Smooth muscle cell (in vitro differentiated cells): ENCODE measurements at regions not wholly inside any gene's neighbourhood (a gene's known extent, or its start where the extent isn't known, plus 50 kb on each side); places are given as distances from the start of the nearest gene placed in this dataset.
"Not testable (repeated sequence)": the region's sequence is repeated elsewhere in the genome, so short reads cannot be mapped to it uniquely, and the experiment has no call there.

Experiments
- DNase-seq: peaks from one replicate; lab custom pipeline; 2025; ENCODE audit not compliant: unreplicated experiment; lab: John Stamatoyannopoulos, UW
- H2AFZ ChIP-seq: fragments of 200-600 bp; sonication (generic); 2 replicates; pipeline ENCODE4 v1.6.0; 2016; ENCODE audit warnings: antibody characterized with exemption, low read depth, mild to moderate bottlenecking
- H3F3A ChIP-seq: fragments of 200-600 bp; sonication (generic); 2 replicates; pipeline ENCODE4 v1.6.0; 2017; ENCODE audit warnings: antibody characterized with exemption, low read depth
- H3K27ac ChIP-seq: fragments of 200-600 bp; sonication (generic); 2 replicates; pipeline ENCODE4 v1.5.1; 2016; ENCODE audit warnings: low read depth, mild to moderate bottlenecking
- H3K27me3 ChIP-seq: fragments of 200-600 bp; sonication (generic); 2 replicates; pipeline ENCODE4 v1.6.1; 2016; ENCODE audit warnings: low read depth, mild to moderate bottlenecking
- H3K36me3 ChIP-seq: fragments of 200-600 bp; sonication (generic); 2 replicates; pipeline ENCODE4 v1.5.1; 2016; ENCODE audit warnings: low read depth
- H3K4me1 ChIP-seq: fragments of 200-600 bp; sonication (generic); 2 replicates; pipeline ENCODE4 v1.5.1; 2016; ENCODE audit warnings: low read depth
- H3K4me2 ChIP-seq: fragments of 200-600 bp; sonication (generic); 2 replicates; pipeline ENCODE4 v1.6.0; 2016; ENCODE audit warnings: mild to moderate bottlenecking
- H3K4me3 ChIP-seq: fragments of 200-600 bp; sonication (generic); 2 replicates; pipeline ENCODE4 v1.5.1; 2016; ENCODE audit warnings: mild to moderate bottlenecking
- H3K79me2 ChIP-seq: fragments of 200-600 bp; sonication (generic); 2 replicates; pipeline ENCODE4 v1.6.0; 2016; ENCODE audit warnings: low read depth, mild to moderate bottlenecking
- H3K9ac ChIP-seq: fragments of 200-600 bp; sonication (generic); 2 replicates; pipeline ENCODE4 v1.6.0; 2016; ENCODE audit warnings: low read depth
- H3K9me3 ChIP-seq: fragments of 200-600 bp; sonication (generic); replicated peaks from 2 replicates; pipeline ENCODE4 v1.5.1; 2016; ENCODE audit warnings: low read depth
- H4K20me1 ChIP-seq: fragments of 200-600 bp; sonication (generic); 2 replicates; pipeline ENCODE4 v1.6.0; 2016; ENCODE audit warnings: low read depth
- WGBS: methylation state at CpG from one replicate; pipeline ENCODE4 v1.1.7; 2016; ENCODE audit warnings: low lambda C conversion rate; 5-methylcytosine and 5-hydroxymethylcytosine counted together
- TF ChIP-seq, protein P1 (sequence below): fragments of 200-600 bp; sonication (generic); IDR thresholded peaks from 2 replicates; pipeline ENCODE4 v1.5.1; 2017; ENCODE audit warnings: borderline replicate concordance, mild to moderate bottlenecking, antibody characterized with exemption; ENCODE audit not compliant: insufficient read depth, poor library complexity, severe bottlenecking

DNA sequence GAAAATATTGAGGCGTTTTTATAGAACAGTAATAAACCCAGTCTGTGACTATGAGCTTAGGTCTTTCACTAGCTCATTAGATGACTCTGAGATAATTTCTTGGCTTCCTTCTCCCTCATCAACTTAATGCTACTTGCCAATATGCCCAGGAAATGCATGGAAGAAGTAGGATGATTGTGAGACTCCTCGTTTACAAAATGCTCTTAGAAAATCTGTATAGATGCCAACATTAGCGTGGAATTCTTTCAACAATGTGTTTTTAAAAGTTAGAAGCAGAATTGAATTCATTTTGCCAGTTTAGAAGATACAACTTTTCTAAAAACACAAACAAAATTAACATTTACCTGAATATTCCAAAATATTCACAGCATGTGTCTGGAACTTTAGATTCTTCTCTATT lies 424.6 kb downstream of the BTG1 start:
- Histone ChIP-seq H3K27ac (no peak overlapping the region), H3K4me2 (no peak overlapping the region), H3K9me3 (no peaks in the 10 kb centered on the region), H4K20me1 (no peaks in the 10 kb centered on the region), H3F3A (no peaks in the 10 kb centered on the region), H2AFZ (no peak overlapping the region), H3K27me3 (peaks cover 5% of the 10 kb centered on the region), H3K9ac (no peak overlapping the region), H3K36me3 (no peaks in the 10 kb centered on the region), H3K79me2 (no peaks in the 10 kb centered on the region), H3K4me3 (no peak overlapping the region), H3K4me1 (no peaks in the 10 kb centered on the region)
- 72% methylated on average over 3 of the region's 3 CpGs for WGBS
- TF ChIP-seq, protein P1, sequence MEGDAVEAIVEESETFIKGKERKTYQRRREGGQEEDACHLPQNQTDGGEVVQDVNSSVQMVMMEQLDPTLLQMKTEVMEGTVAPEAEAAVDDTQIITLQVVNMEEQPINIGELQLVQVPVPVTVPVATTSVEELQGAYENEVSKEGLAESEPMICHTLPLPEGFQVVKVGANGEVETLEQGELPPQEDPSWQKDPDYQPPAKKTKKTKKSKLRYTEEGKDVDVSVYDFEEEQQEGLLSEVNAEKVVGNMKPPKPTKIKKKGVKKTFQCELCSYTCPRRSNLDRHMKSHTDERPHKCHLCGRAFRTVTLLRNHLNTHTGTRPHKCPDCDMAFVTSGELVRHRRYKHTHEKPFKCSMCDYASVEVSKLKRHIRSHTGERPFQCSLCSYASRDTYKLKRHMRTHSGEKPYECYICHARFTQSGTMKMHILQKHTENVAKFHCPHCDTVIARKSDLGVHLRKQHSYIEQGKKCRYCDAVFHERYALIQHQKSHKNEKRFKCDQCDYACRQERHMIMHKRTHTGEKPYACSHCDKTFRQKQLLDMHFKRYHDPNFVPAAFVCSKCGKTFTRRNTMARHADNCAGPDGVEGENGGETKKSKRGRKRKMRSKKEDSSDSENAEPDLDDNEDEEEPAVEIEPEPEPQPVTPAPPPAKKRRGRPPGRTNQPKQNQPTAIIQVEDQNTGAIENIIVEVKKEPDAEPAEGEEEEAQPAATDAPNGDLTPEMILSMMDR, result no peak
- no peak for DNase-seq

DNA sequence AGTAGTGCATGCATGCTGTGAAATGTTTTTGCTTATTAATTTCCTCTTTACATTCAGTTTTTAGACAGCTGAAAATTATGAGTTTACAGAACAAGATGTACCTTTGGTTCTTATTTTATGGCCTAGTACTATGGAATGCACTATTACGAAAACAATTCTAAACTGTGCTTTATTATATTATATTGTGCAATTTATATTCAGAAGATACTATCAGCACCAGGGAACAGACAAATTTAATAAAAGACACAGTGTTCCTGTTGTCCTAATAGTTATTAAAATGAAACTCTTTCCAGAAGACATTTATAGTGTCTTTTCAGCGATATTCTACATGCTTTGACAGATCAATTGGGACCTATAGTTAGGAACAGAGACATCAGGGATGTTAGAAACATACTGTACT lies 427.3 kb downstream of the BTG1 start:
- H4K20me1 ChIP-seq, result no peaks in the 10 kb centered on the region
- no peak overlapping the region for H3K4me3 ChIP-seq
- H3F3A ChIP-seq, result no peaks in the 10 kb centered on the region
- WGBS, result 95% methylated on average over 2 of the region's 2 CpGs
- no peaks in the 10 kb centered on the region for H3K36me3 ChIP-seq
- no peak overlapping the region for H3K27ac ChIP-seq
- no peaks in the 10 kb centered on the region for H3K4me1 ChIP-seq
- TF ChIP-seq, protein P1, result no peak
- no peak overlapping the region for H2AFZ ChIP-seq
- no peak overlapping the region for H3K9ac ChIP-seq
- DNase-seq, result no peak
- H3K9me3 ChIP-seq, result no peaks in the 10 kb centered on the region
- no peaks in the 10 kb centered on the region for H3K79me2 ChIP-seq
- no peak overlapping the region for H3K4me2 ChIP-seq
- peaks cover 5% of the 10 kb centered on the region for H3K27me3 ChIP-seq

DNA sequence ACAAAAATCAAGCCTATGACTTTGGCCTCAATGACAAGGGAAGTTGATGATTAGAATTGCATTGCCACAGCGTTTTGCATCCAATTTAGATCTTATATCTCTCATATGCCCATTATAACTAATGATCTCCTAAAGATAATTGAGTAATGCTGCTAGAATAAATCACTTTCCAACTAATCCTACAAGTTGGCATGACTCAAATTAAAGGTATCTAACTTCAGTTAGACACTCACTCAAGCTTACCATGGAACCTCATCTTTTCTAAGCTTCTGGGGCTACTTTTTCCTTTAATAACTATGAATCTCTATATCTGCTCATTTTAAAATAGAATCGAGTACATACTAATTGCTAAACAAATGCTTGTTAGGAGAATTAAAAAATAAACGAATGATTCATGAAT lies 427.8 kb downstream of the BTG1 start:
- no peaks in the 10 kb centered on the region for H4K20me1 ChIP-seq
- no peaks in the 10 kb centered on the region for H3F3A ChIP-seq
- H3K9ac ChIP-seq, result no peak overlapping the region
- no peaks in the 10 kb centered on the region for H3K36me3 ChIP-seq
- no peak overlapping the region for H2AFZ ChIP-seq
- H3K4me2 ChIP-seq, result no peak overlapping the region
- H3K4me1 ChIP-seq, result no peaks in the 10 kb centered on the region
- no peak for DNase-seq
- WGBS, result 78% methylated on average over 3 of the region's 3 CpGs
- no peaks in the 10 kb centered on the region for H3K9me3 ChIP-seq
- H3K27ac ChIP-seq, result no peak overlapping the region
- H3K27me3 ChIP-seq, result peaks cover 5% of the 10 kb centered on the region
- no peak overlapping the region for H3K4me3 ChIP-seq
- H3K79me2 ChIP-seq, result no peaks in the 10 kb centered on the region
- TF ChIP-seq, protein P1, result no peak

DNA sequence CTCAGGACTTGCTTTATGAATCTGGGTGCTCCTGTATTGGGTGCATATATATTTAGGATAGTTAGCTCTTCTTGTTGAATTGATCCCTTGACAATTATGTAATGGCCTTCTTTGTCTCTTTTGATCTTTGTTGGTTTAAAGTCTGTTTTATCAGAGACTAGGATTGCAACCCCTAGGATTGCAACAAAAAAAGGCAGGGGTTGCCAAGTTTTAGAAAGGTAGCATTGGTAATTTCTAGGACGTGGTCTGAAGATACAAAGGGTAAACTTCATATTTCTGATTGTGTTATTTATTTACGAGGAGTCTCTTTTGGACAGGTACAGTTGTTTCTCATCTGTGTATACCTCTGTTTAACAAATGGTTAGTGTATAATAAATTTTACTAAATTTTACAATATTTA lies 433.7 kb downstream of the BTG1 start:
- not testable (repeated sequence) for H3K79me2 ChIP-seq, H3K27me3 ChIP-seq, H2AFZ ChIP-seq, H3K9me3 ChIP-seq, H3K4me1 ChIP-seq, H3K9ac ChIP-seq, H3K27ac ChIP-seq, H3K4me2 ChIP-seq, H3F3A ChIP-seq, H3K36me3 ChIP-seq, DNase-seq, H4K20me1 ChIP-seq, H3K4me3 ChIP-seq
- WGBS, result 87% methylated on average over 2 of the region's 2 CpGs
